Fibroblast of skin of left quadriceps (primary cell): ENCODE measurements at regions not wholly inside any gene's neighbourhood (a gene's known extent, or its start where the extent isn't known, plus 50 kb on each side); places are given as distances from the start of the nearest gene placed in this dataset.

Experiments
- DNase-seq, 2 experiments: peaks; one replicate each; pipeline ENCODE4 v3.0.0-alpha.2; 2013; ENCODE audit warnings: low read depth in 2 of 2

GRCh38 chr2:45068571-45069140 is 59.4 kb upstream of the SIX2 start:
- DNase-seq, result no peak

DNA sequence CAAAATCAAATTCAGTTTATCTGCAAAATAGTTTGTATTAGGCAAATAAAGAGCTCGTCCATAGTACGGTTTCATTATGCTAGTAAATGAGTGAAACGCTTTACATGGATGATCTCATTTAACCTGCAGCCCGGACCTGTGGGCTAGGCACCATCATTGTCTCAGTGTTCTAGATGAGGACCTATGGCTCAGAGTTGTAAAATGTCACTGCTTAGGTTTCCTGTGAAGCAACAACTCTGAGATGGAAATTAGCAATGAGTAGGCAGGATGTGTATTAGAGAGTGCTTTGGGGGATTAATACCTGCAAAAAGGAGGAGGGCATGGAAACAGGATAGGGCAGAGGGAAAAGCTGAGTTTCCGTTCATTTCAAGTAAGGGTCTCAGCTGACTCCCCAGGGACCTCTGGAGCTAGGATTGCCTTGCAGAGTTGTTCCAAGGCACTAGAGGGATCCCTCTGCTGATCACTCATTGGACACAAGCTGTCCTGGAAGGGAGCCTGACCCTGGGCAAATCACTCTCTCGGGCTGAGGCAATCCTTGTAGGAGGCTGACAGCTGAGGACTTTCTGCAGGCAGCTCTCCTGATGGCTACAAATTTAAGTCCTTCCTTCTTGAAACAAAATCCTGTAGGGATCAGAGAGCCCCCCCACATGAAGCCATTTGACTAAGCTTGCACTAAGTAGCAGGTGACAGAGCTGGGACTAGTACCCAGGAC is 58.8 kb upstream of the SIX2 start:
- DNase-seq, result no peak
